Fibroblast of lung (primary cell): ENCODE measurements at regions not wholly inside any gene's neighbourhood (a gene's known extent, or its start where the extent isn't known, plus 50 kb on each side); places are given as distances from the start of the nearest gene placed in this dataset.
A peak's percentile ranks its signal among the peaks of the same experiment; 100 is the strongest.

Experiments
- DNase-seq, 2 donors: peaks; one replicate each; pipeline versions ENCODE4 v3.0.0 to v3.0.0-alpha.2; 2010; ENCODE audit warnings: low read depth in 2 of 2
- H2AFZ ChIP-seq: 2 replicates; pipeline ENCODE4 v1.5.1; 2012; ENCODE audit warnings: low read length, control low read depth, inconsistent platforms
- H3K27ac ChIP-seq: 2 replicates; pipeline ENCODE4 v1.5.1; 2011; ENCODE audit warnings: low read length, control low read depth; ENCODE audit not compliant: insufficient read depth
- H3K27me3 ChIP-seq: 2 replicates; pipeline ENCODE4 v1.5.1; 2011; ENCODE audit warnings: mild to moderate bottlenecking, low read length; ENCODE audit not compliant: control insufficient read depth, insufficient read depth
- H3K36me3 ChIP-seq: 2 replicates; pipeline ENCODE4 v1.5.1; 2011; ENCODE audit warnings: low read length; ENCODE audit not compliant: control insufficient read depth, insufficient read depth
- H3K4me1 ChIP-seq: 2 replicates; pipeline ENCODE4 v1.5.1; 2011; ENCODE audit warnings: low read length; ENCODE audit not compliant: control insufficient read depth, insufficient read depth; ENCODE audit errors: extremely low read depth
- H3K4me2 ChIP-seq: 2 replicates; pipeline ENCODE4 v1.5.1; 2011; ENCODE audit warnings: low read length, control low read depth; ENCODE audit not compliant: insufficient read depth; ENCODE audit errors: extremely low read depth
- H3K4me3 ChIP-seq, 4 experiments: fragments of 200-600 bp in 1 of 4; sonication (generic) in 1 of 4; replicated peaks in 1 of 4; 2 replicates each; pipeline ENCODE4 v1.5.1; 2011 to 2016; ENCODE audit warnings: low read length in 4 of 4, low read depth in 3 of 4, mild to moderate bottlenecking in 3 of 4, control low read depth in 2 of 4, inconsistent platforms in 1 of 4, mixed read lengths in 1 of 4; ENCODE audit not compliant: insufficient read depth in 1 of 4; ENCODE audit errors: control extremely low read depth in 1 of 4
- H3K79me2 ChIP-seq: 2 replicates; pipeline ENCODE4 v1.5.1; 2012; ENCODE audit warnings: mild to moderate bottlenecking, low read length, inconsistent platforms; ENCODE audit not compliant: control insufficient read depth, insufficient read depth
- H3K9ac ChIP-seq: 2 replicates; pipeline ENCODE4 v1.5.1; 2011; ENCODE audit warnings: mild to moderate bottlenecking, low read length, control low read depth; ENCODE audit not compliant: insufficient read depth
- H3K9me3 ChIP-seq: 2 replicates; pipeline ENCODE4 v1.5.1; 2012; ENCODE audit warnings: low read depth, low read length; ENCODE audit not compliant: control insufficient read depth, insufficient read depth
- H4K20me1 ChIP-seq: 2 replicates; pipeline ENCODE4 v1.5.1; 2011; ENCODE audit warnings: low read length; ENCODE audit not compliant: control insufficient read depth, insufficient read depth; ENCODE audit errors: extremely low read depth
- EZH2 ChIP-seq: IDR thresholded peaks from 2 replicates; pipeline ENCODE4 v1.5.1; 2012; ENCODE audit warnings: low read length, control low read depth, mild to moderate bottlenecking; ENCODE audit errors: missing control alignments
- TF ChIP-seq, protein P1 (sequence below), 2 donors: IDR thresholded peaks in 1 of 2; conservative IDR thresholded peaks in 1 of 2; 1 replicate in 1 of 2; 2 replicates in 1 of 2; pipeline ENCODE4 v1.5.1; 2011 to 2012; ENCODE audit warnings: low read length in 2 of 2, control low read depth in 1 of 2, inconsistent platforms in 1 of 2, low read depth in 1 of 2, mild to moderate bottlenecking in 1 of 2

DNA sequence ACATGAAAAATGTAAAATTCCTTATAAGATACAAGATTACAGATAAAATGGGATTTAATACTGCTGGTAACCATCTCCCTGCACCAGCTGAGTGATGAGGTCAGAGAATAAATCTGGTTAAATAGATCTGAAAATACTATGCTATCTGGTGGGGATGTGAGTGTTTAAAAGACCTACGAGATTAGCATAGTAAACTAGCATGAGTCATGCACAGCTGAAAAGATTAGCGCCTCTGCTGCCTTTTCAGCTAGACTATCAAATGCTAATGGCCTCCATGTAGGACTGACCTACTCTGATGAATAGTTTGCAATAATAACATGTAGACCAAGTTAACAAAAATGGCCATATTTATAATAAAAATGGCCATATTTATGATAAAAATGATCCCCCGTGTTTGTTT is 553.3 kb downstream of the C6orf118 start:
- Histone ChIP-seq H3K27ac (no peak overlapping the region), H3K9me3 (no peaks in the 10 kb centered on the region), H3K4me1 (no peaks in the 10 kb centered on the region), H3K9ac (no peak overlapping the region), H4K20me1 (no peaks in the 10 kb centered on the region), H3K79me2 (no peaks in the 10 kb centered on the region), H3K4me2 (no peak overlapping the region), H3K36me3 (no peaks in the 10 kb centered on the region), H2AFZ (no peak overlapping the region), H3K4me3 (no peak overlapping the region), H3K27me3 (no peaks in the 10 kb centered on the region)
- DNase-seq: peak in 1 of 2 donors; percentile 82
- no peak for TF ChIP-seq EZH2
- TF ChIP-seq, protein P1, sequence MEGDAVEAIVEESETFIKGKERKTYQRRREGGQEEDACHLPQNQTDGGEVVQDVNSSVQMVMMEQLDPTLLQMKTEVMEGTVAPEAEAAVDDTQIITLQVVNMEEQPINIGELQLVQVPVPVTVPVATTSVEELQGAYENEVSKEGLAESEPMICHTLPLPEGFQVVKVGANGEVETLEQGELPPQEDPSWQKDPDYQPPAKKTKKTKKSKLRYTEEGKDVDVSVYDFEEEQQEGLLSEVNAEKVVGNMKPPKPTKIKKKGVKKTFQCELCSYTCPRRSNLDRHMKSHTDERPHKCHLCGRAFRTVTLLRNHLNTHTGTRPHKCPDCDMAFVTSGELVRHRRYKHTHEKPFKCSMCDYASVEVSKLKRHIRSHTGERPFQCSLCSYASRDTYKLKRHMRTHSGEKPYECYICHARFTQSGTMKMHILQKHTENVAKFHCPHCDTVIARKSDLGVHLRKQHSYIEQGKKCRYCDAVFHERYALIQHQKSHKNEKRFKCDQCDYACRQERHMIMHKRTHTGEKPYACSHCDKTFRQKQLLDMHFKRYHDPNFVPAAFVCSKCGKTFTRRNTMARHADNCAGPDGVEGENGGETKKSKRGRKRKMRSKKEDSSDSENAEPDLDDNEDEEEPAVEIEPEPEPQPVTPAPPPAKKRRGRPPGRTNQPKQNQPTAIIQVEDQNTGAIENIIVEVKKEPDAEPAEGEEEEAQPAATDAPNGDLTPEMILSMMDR (conservative IDR thresholded peaks at IDR 0.05 in 1 of 2, IDR thresholded peaks at IDR 0.05 in 1 of 2; ENCODE audit: low read depth in 1 of 2, low read length in 2 of 2): no peak

DNA sequence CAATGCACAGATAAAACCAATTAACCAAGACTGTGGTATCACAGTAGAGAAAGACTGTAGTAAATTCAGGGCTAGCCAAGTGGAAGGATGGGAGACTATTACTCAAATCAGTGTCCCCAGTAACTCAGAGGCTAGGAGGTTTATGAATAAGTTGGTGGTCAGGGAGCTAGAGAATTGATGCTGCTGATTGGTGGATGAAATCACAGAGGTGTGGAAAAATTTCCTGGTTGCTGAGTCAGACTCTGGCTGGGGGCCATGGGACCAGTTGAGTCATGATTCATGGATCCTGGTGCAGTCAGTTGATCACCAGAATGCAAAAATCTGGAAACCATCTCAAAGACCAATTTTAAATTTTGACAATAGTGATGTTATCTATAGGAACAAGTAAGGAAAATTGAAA is 555.9 kb downstream of the C6orf118 start:
- Histone ChIP-seq H2AFZ (no peak overlapping the region), H3K79me2 (no peaks in the 10 kb centered on the region), H3K4me1 (no peaks in the 10 kb centered on the region), H4K20me1 (no peaks in the 10 kb centered on the region), H3K4me2 (no peak overlapping the region), H3K9ac (no peak overlapping the region), H3K27ac (no peak overlapping the region), H3K36me3 (no peaks in the 10 kb centered on the region), H3K9me3 (no peaks in the 10 kb centered on the region), H3K27me3 (no peaks in the 10 kb centered on the region), H3K4me3 (no peak overlapping the region)
- TF ChIP-seq, protein P1 (conservative IDR thresholded peaks at IDR 0.05 in 1 of 2, IDR thresholded peaks at IDR 0.05 in 1 of 2; ENCODE audit: low read depth in 1 of 2, low read length in 2 of 2): no peak
- TF ChIP-seq EZH2: no peak
- DNase-seq: peak in 1 of 2 donors; percentile 87

DNA sequence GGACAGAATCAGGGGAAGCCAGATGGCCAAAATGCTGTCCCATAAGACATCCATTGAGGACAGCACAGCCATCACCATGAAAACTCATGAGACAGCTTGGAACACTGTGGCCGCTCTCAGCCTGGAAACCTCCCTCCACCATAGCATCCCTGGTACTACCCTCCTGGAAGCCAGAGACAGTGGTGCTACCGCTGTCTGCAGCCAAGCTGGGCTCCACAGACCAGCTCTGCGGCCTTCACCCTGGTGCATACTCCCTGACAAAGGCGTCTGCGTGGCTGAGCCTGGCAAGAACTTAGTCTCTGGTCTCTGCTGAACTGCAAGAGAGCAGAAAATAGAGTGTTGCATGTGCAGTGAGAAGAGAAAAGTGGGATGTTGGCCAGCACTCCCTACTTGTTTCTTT is 558.0 kb downstream of the C6orf118 start:
- no peaks in the 10 kb centered on the region for H3K4me1 ChIP-seq
- H3K79me2 ChIP-seq: no peaks in the 10 kb centered on the region
- no peak overlapping the region for H3K4me2 ChIP-seq
- no peaks in the 10 kb centered on the region for H3K27me3 ChIP-seq
- no peaks in the 10 kb centered on the region for H3K9me3 ChIP-seq
- H4K20me1 ChIP-seq: no peaks in the 10 kb centered on the region
- no peak overlapping the region for H3K4me3 ChIP-seq
- TF ChIP-seq EZH2: no peak
- H3K36me3 ChIP-seq: no peaks in the 10 kb centered on the region
- DNase-seq: no peak
- H3K27ac ChIP-seq: no peak overlapping the region
- no peak overlapping the region for H2AFZ ChIP-seq
- H3K9ac ChIP-seq: no peak overlapping the region
